PC-9 (cell line): ENCODE measurements at regions not wholly inside any gene's neighbourhood (a gene's known extent, or its start where the extent isn't known, plus 50 kb on each side); places are given as distances from the start of the nearest gene placed in this dataset.

Experiments used
- EZH2 ChIP-seq: fragments of 200-600 bp; sonication (generic); IDR thresholded peaks from 2 replicates; pipeline ENCODE4 v1.8.0; 2017; ENCODE audit warnings: antibody characterized with exemption, low read depth
- TF ChIP-seq, protein P1 (sequence below): fragments of 200-600 bp; sonication (generic); conservative IDR thresholded peaks from 2 replicates; pipeline ENCODE4 v1.6.1; 2017; ENCODE audit warnings: mixed run types, antibody characterized with exemption, mild to moderate bottlenecking, moderate library complexity

DNA sequence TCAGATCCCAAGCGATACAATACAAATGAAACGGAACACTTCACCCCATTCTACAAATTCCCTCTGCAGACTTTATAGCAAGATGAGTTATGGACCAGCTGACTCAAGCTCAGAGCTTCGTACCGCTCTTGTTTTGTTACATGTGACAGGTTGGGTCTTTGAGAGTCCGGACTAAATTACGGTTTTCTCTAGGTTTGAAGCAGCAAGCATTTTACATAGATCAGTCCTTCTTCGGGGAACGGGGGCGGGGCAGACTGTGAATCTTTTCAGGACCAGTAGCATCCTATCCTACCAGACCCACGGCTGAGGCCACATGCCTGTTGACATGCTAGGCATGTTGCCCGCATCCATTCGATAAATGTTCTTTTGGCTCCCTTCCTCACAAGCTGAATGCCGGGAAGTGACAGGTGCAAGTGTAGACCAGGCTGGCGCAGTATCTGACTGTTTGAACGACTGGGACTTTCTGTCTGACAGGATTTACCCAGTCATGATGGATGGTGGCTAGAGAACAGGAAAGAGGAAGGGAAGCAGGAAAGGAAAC is 811.0 kb upstream of the GRAMD2B start:
- TF ChIP-seq, protein P1, sequence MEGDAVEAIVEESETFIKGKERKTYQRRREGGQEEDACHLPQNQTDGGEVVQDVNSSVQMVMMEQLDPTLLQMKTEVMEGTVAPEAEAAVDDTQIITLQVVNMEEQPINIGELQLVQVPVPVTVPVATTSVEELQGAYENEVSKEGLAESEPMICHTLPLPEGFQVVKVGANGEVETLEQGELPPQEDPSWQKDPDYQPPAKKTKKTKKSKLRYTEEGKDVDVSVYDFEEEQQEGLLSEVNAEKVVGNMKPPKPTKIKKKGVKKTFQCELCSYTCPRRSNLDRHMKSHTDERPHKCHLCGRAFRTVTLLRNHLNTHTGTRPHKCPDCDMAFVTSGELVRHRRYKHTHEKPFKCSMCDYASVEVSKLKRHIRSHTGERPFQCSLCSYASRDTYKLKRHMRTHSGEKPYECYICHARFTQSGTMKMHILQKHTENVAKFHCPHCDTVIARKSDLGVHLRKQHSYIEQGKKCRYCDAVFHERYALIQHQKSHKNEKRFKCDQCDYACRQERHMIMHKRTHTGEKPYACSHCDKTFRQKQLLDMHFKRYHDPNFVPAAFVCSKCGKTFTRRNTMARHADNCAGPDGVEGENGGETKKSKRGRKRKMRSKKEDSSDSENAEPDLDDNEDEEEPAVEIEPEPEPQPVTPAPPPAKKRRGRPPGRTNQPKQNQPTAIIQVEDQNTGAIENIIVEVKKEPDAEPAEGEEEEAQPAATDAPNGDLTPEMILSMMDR: no peak
- TF ChIP-seq EZH2: no peak
